ENCODE measurements at regions not wholly inside any gene's neighbourhood (a gene's known extent, or its start where the extent isn't known, plus 50 kb on each side); places are given as distances from the start of the nearest gene placed in this dataset.
"Not testable (repeated sequence)": the region's sequence is repeated elsewhere in the genome, so short reads cannot be mapped to it uniquely, and the experiment has no call there.

- peaks cover 0 to 38% (median 12%) of the 10 kb centered on the region in 3 donors for H3K4me1 ChIP-seq
- H3K9me3 ChIP-seq: no peaks in the 10 kb centered on the region
- H3K27ac ChIP-seq: peak overlapping the region in 3 of 4 donors; percentile 45 to 71 (median 57)
- TF ChIP-seq POLR2A (IDR thresholded peaks at IDR 0.05) (no peak), CTCF (IDR thresholded peaks at IDR 0.05) (no peak)
- no peak overlapping the region for H3K4me3 ChIP-seq
- no peaks in the 10 kb centered on the region for H3K36me3 ChIP-seq
- no peak for DNase-seq
- no peaks in the 10 kb centered on the region for H3K27me3 ChIP-seq
- WGBS, 2 donors: 20 to 58% methylated on average over 1 to 2 of the region's 2 CpGs
- intact Hi-C loops (cut with DNase I): no loop called here
Measured at GRCh38 chr6:834866-835265, 141.9 kb upstream of the EXOC2 start.

- no peak for DNase-seq
- H3K36me3 ChIP-seq: no peaks in the 10 kb centered on the region
- H3K27ac ChIP-seq: peak overlapping the region in 2 of 4 donors; percentile 7 to 45
Measured at GRCh38 chr6:834190-834589, 141.3 kb upstream of the EXOC2 start.

GRCh38 chr6:832804-833203 is 139.9 kb upstream of the EXOC2 start:
- H3K4me1 ChIP-seq: peaks cover 0 to 41% (median 14%) of the 10 kb centered on the region in 3 donors
- intact Hi-C loops (cut with DNase I); H3K36me3 ChIP-seq; DNase-seq; H3K27ac ChIP-seq; H3K4me3 ChIP-seq; H3K27me3 ChIP-seq; H3K9me3 ChIP-seq: not testable (repeated sequence)
- 86 to 91% methylated on average over 2 of the region's 2 CpGs for WGBS, 2 donors

More at GRCh38 chr6:834190-834589, 141.3 kb upstream of the EXOC2 start:
- WGBS, 2 donors: 87 to 95% methylated on average over 2 of the region's 2 CpGs
- no peak overlapping the region for H3K4me3 ChIP-seq
- H3K9me3 ChIP-seq: no peaks in the 10 kb centered on the region
- intact Hi-C loops (cut with DNase I): no loop called here
- TF ChIP-seq CTCF (IDR thresholded peaks at IDR 0.05) (no peak), POLR2A (IDR thresholded peaks at IDR 0.05) (no peak)
- H3K27me3 ChIP-seq: no peaks in the 10 kb centered on the region
- H3K4me1 ChIP-seq: peaks cover 0 to 41% (median 14%) of the 10 kb centered on the region in 3 donors

- Histone ChIP-seq H3K4me1 (peaks cover 0 to 23% (median 4%) of the 10 kb centered on the region in 3 donors), H3K36me3 (no peaks in the 10 kb centered on the region), H3K4me3 (no peak overlapping the region), H3K27me3 (no peaks in the 10 kb centered on the region), H3K9me3 (no peaks in the 10 kb centered on the region), H3K27ac (no peak overlapping the region)
- TF ChIP-seq POLR2A (IDR thresholded peaks at IDR 0.05): no peak
- intact Hi-C loops (cut with DNase I): no loop called here
- WGBS, 2 donors: 89 to 91% methylated on average over 6 of the region's 6 CpGs
- DNase-seq: no peak
Measured at GRCh38 chr6:830667-831327, 137.9 kb upstream of the EXOC2 start.

- TF ChIP-seq CTCF (IDR thresholded peaks at IDR 0.05) (no peak), POLR2A (IDR thresholded peaks at IDR 0.05) (no peak)
Measured at GRCh38 chr6:829656-830055, 136.7 kb upstream of the EXOC2 start.

GRCh38 chr6:827431-827830 is 134.5 kb upstream of the EXOC2 start:
- WGBS, 2 donors: 86 to 95% methylated on average over 1 of the region's 1 CpG
- intact Hi-C loops (cut with DNase I): no loop called here
- DNase-seq: no peak
- no peak overlapping the region for H3K27ac ChIP-seq
- H3K27me3 ChIP-seq: no peaks in the 10 kb centered on the region
- H3K4me3 ChIP-seq: no peak overlapping the region
- peaks cover 0 to 8% (median 3%) of the 10 kb centered on the region in 3 donors for H3K4me1 ChIP-seq
- no peaks in the 10 kb centered on the region for H3K36me3 ChIP-seq
- H3K9me3 ChIP-seq: no peaks in the 10 kb centered on the region
- no peak for TF ChIP-seq POLR2A (IDR thresholded peaks at IDR 0.05)
- TF ChIP-seq CTCF (IDR thresholded peaks at IDR 0.05): no peak

More at GRCh38 chr6:829656-830055, 136.7 kb upstream of the EXOC2 start:
- DNase-seq: no peak
- Histone ChIP-seq H3K4me1 (peaks cover 0 to 12% (median 3%) of the 10 kb centered on the region in 3 donors), H3K27ac (no peak overlapping the region), H3K4me3 (no peak overlapping the region), H3K27me3 (no peaks in the 10 kb centered on the region), H3K36me3 (no peaks in the 10 kb centered on the region), H3K9me3 (no peaks in the 10 kb centered on the region)
- WGBS, 2 donors: 29 to 37% methylated on average over 4 of the region's 4 CpGs
- intact Hi-C loops (cut with DNase I): no loop called here

Data from esophagus squamous epithelium (tissue), 5 donors.